ENCODE measurements at regions not wholly inside any gene's neighbourhood (a gene's known extent, or its start where the extent isn't known, plus 50 kb on each side); places are given as distances from the start of the nearest gene placed in this dataset.

GRCh38 chr5:135085936-135086725, 52.1 kb upstream of the PITX1 start:
- DNase-seq: no peak

- DNase-seq: peak; percentile 77
Measured at GRCh38 chr5:135085133-135085935, 51.3 kb upstream of the PITX1 start.

Measured in EL (cell line).